ENCODE measurements at regions not wholly inside any gene's neighbourhood (a gene's known extent, or its start where the extent isn't known, plus 50 kb on each side); places are given as distances from the start of the nearest gene placed in this dataset.

GRCh38 chr17:65359016-65359415 lies 202.4 kb downstream of the AXIN2 start:
- no peak overlapping the region for H3K9ac ChIP-seq (ENCODE audit: low read depth in 1 of 2, low read length in 2 of 2)
- no peaks in the 10 kb centered on the region for H3K36me3 ChIP-seq (ENCODE audit: control insufficient read depth in 1 of 2, insufficient read depth in 2 of 2, low read length in 2 of 2)
- H3K27me3 ChIP-seq (ENCODE audit: control insufficient read depth in 1 of 2, insufficient read depth in 2 of 2, low read length in 2 of 2), result no peaks in the 10 kb centered on the region
- H3K9me3 ChIP-seq (ENCODE audit: control insufficient read depth in 1 of 2, low read length in 2 of 2), result no peaks in the 10 kb centered on the region
- H3K4me3 ChIP-seq (ENCODE audit: low read depth in 1 of 2, low read length in 2 of 2), result no peak overlapping the region
- H3K4me1 ChIP-seq (ENCODE audit: control insufficient read depth in 1 of 2, insufficient read depth in 2 of 2, low read length in 2 of 2), result no peaks in the 10 kb centered on the region
- H3K27ac ChIP-seq (ENCODE audit: low read depth, low read length), result no peak overlapping the region

- H3K27me3 ChIP-seq (ENCODE audit: control insufficient read depth in 1 of 2, insufficient read depth in 2 of 2, low read length in 2 of 2), result no peaks in the 10 kb centered on the region
- H3K27ac ChIP-seq (ENCODE audit: low read depth, low read length), result no peak overlapping the region
These were observed 204.9 kb downstream of the AXIN2 start for GRCh38 chr17:65356536-65356935.

GRCh38 chr17:65355246-65355645 lies 206.2 kb downstream of the AXIN2 start:
- Histone ChIP-seq H3K9me3 (ENCODE audit: control insufficient read depth in 1 of 2, low read length in 2 of 2) (no peaks in the 10 kb centered on the region), H3K4me1 (ENCODE audit: control insufficient read depth in 1 of 2, insufficient read depth in 2 of 2, low read length in 2 of 2) (no peaks in the 10 kb centered on the region), H3K27ac (ENCODE audit: low read depth, low read length) (no peak overlapping the region), H3K36me3 (ENCODE audit: control insufficient read depth in 1 of 2, insufficient read depth in 2 of 2, low read length in 2 of 2) (no peaks in the 10 kb centered on the region), H3K4me3 (ENCODE audit: low read depth in 1 of 2, low read length in 2 of 2) (no peak overlapping the region), H3K27me3 (ENCODE audit: control insufficient read depth in 1 of 2, insufficient read depth in 2 of 2, low read length in 2 of 2) (no peaks in the 10 kb centered on the region), H3K9ac (ENCODE audit: low read depth in 1 of 2, low read length in 2 of 2) (no peak overlapping the region)

More at GRCh38 chr17:65356536-65356935, 204.9 kb downstream of the AXIN2 start:
- no peaks in the 10 kb centered on the region for H3K4me1 ChIP-seq (ENCODE audit: control insufficient read depth in 1 of 2, insufficient read depth in 2 of 2, low read length in 2 of 2)
- H3K4me3 ChIP-seq (ENCODE audit: low read depth in 1 of 2, low read length in 2 of 2), result no peak overlapping the region
- H3K9me3 ChIP-seq (ENCODE audit: control insufficient read depth in 1 of 2, low read length in 2 of 2), result no peaks in the 10 kb centered on the region
- no peak overlapping the region for H3K9ac ChIP-seq (ENCODE audit: low read depth in 1 of 2, low read length in 2 of 2)
- H3K36me3 ChIP-seq (ENCODE audit: control insufficient read depth in 1 of 2, insufficient read depth in 2 of 2, low read length in 2 of 2), result no peaks in the 10 kb centered on the region

- no peak overlapping the region for H3K4me3 ChIP-seq (ENCODE audit: low read depth in 1 of 2, low read length in 2 of 2)
- no peaks in the 10 kb centered on the region for H3K27me3 ChIP-seq (ENCODE audit: control insufficient read depth in 1 of 2, insufficient read depth in 2 of 2, low read length in 2 of 2)
- H3K9me3 ChIP-seq (ENCODE audit: control insufficient read depth in 1 of 2, low read length in 2 of 2), result no peaks in the 10 kb centered on the region
- no peak overlapping the region for H3K9ac ChIP-seq (ENCODE audit: low read depth in 1 of 2, low read length in 2 of 2)
- H3K36me3 ChIP-seq (ENCODE audit: control insufficient read depth in 1 of 2, insufficient read depth in 2 of 2, low read length in 2 of 2), result no peaks in the 10 kb centered on the region
- no peaks in the 10 kb centered on the region for H3K4me1 ChIP-seq (ENCODE audit: control insufficient read depth in 1 of 2, insufficient read depth in 2 of 2, low read length in 2 of 2)
- H3K27ac ChIP-seq (ENCODE audit: low read depth, low read length), result no peak overlapping the region
These were observed 211.5 kb downstream of the AXIN2 start for GRCh38 chr17:65349916-65350315.

GRCh38 chr17:65346166-65346565 lies 209.0 kb downstream of the RGS9 start:
- Histone ChIP-seq H3K4me3 (ENCODE audit: low read depth in 1 of 2, low read length in 2 of 2) (no peak overlapping the region), H3K27me3 (ENCODE audit: control insufficient read depth in 1 of 2, insufficient read depth in 2 of 2, low read length in 2 of 2) (no peaks in the 10 kb centered on the region), H3K9ac (ENCODE audit: low read depth in 1 of 2, low read length in 2 of 2) (no peak overlapping the region), H3K4me1 (ENCODE audit: control insufficient read depth in 1 of 2, insufficient read depth in 2 of 2, low read length in 2 of 2) (no peaks in the 10 kb centered on the region), H3K36me3 (ENCODE audit: control insufficient read depth in 1 of 2, insufficient read depth in 2 of 2, low read length in 2 of 2) (no peaks in the 10 kb centered on the region), H3K9me3 (ENCODE audit: control insufficient read depth in 1 of 2, low read length in 2 of 2) (no peaks in the 10 kb centered on the region), H3K27ac (ENCODE audit: low read depth, low read length) (no peak overlapping the region)

GRCh38 chr17:65345261-65346005 lies 208.3 kb downstream of the RGS9 start:
- Histone ChIP-seq H3K4me3 (ENCODE audit: low read depth in 1 of 2, low read length in 2 of 2) (no peak overlapping the region), H3K27ac (ENCODE audit: low read depth, low read length) (no peak overlapping the region), H3K4me1 (ENCODE audit: control insufficient read depth in 1 of 2, insufficient read depth in 2 of 2, low read length in 2 of 2) (no peaks in the 10 kb centered on the region), H3K27me3 (ENCODE audit: control insufficient read depth in 1 of 2, insufficient read depth in 2 of 2, low read length in 2 of 2) (no peaks in the 10 kb centered on the region), H3K9me3 (ENCODE audit: control insufficient read depth in 1 of 2, low read length in 2 of 2) (peaks cover 0 to 2% of the 10 kb centered on the region in 2 donors), H3K36me3 (ENCODE audit: control insufficient read depth in 1 of 2, insufficient read depth in 2 of 2, low read length in 2 of 2) (no peaks in the 10 kb centered on the region), H3K9ac (ENCODE audit: low read depth in 1 of 2, low read length in 2 of 2) (no peak overlapping the region)

- no peaks in the 10 kb centered on the region for H3K27me3 ChIP-seq (ENCODE audit: control insufficient read depth in 1 of 2, insufficient read depth in 2 of 2, low read length in 2 of 2)
- no peaks in the 10 kb centered on the region for H3K4me1 ChIP-seq (ENCODE audit: control insufficient read depth in 1 of 2, insufficient read depth in 2 of 2, low read length in 2 of 2)
- no peaks in the 10 kb centered on the region for H3K36me3 ChIP-seq (ENCODE audit: control insufficient read depth in 1 of 2, insufficient read depth in 2 of 2, low read length in 2 of 2)
- no peak overlapping the region for H3K9ac ChIP-seq (ENCODE audit: low read depth in 1 of 2, low read length in 2 of 2)
- H3K9me3 ChIP-seq (ENCODE audit: control insufficient read depth in 1 of 2, low read length in 2 of 2), result peaks cover 0 to 4% of the 10 kb centered on the region in 2 donors
- H3K4me3 ChIP-seq (ENCODE audit: low read depth in 1 of 2, low read length in 2 of 2), result no peak overlapping the region
- H3K27ac ChIP-seq (ENCODE audit: low read depth, low read length), result no peak overlapping the region
These were observed 203.2 kb downstream of the RGS9 start for GRCh38 chr17:65340401-65340800.

- Histone ChIP-seq H3K27me3 (ENCODE audit: control insufficient read depth in 1 of 2, insufficient read depth in 2 of 2, low read length in 2 of 2) (no peaks in the 10 kb centered on the region), H3K4me3 (ENCODE audit: low read depth in 1 of 2, low read length in 2 of 2) (no peak overlapping the region), H3K36me3 (ENCODE audit: control insufficient read depth in 1 of 2, insufficient read depth in 2 of 2, low read length in 2 of 2) (no peaks in the 10 kb centered on the region), H3K9me3 (ENCODE audit: control insufficient read depth in 1 of 2, low read length in 2 of 2) (no peaks in the 10 kb centered on the region), H3K4me1 (ENCODE audit: control insufficient read depth in 1 of 2, insufficient read depth in 2 of 2, low read length in 2 of 2) (no peaks in the 10 kb centered on the region), H3K27ac (ENCODE audit: low read depth, low read length) (no peak overlapping the region), H3K9ac (ENCODE audit: low read depth in 1 of 2, low read length in 2 of 2) (no peak overlapping the region)
These were observed 197.2 kb downstream of the RGS9 start for GRCh38 chr17:65334406-65334805.

- no peaks in the 10 kb centered on the region for H3K27me3 ChIP-seq (ENCODE audit: control insufficient read depth in 1 of 2, insufficient read depth in 2 of 2, low read length in 2 of 2)
- H3K9me3 ChIP-seq (ENCODE audit: control insufficient read depth in 1 of 2, low read length in 2 of 2), result no peaks in the 10 kb centered on the region
- no peak overlapping the region for H3K4me3 ChIP-seq (ENCODE audit: low read depth in 1 of 2, low read length in 2 of 2)
- H3K27ac ChIP-seq (ENCODE audit: low read depth, low read length), result no peak overlapping the region
- no peaks in the 10 kb centered on the region for H3K4me1 ChIP-seq (ENCODE audit: control insufficient read depth in 1 of 2, insufficient read depth in 2 of 2, low read length in 2 of 2)
- H3K36me3 ChIP-seq (ENCODE audit: control insufficient read depth in 1 of 2, insufficient read depth in 2 of 2, low read length in 2 of 2), result no peaks in the 10 kb centered on the region
- H3K9ac ChIP-seq (ENCODE audit: low read depth in 1 of 2, low read length in 2 of 2), result no peak overlapping the region
These were observed 195.6 kb downstream of the RGS9 start for GRCh38 chr17:65332779-65333178.

GRCh38 chr17:65332375-65332774 lies 195.2 kb downstream of the RGS9 start:
- no peak overlapping the region for H3K4me3 ChIP-seq (ENCODE audit: low read depth in 1 of 2, low read length in 2 of 2)
- H3K4me1 ChIP-seq (ENCODE audit: control insufficient read depth in 1 of 2, insufficient read depth in 2 of 2, low read length in 2 of 2), result no peaks in the 10 kb centered on the region
- no peaks in the 10 kb centered on the region for H3K36me3 ChIP-seq (ENCODE audit: control insufficient read depth in 1 of 2, insufficient read depth in 2 of 2, low read length in 2 of 2)
- no peak overlapping the region for H3K9ac ChIP-seq (ENCODE audit: low read depth in 1 of 2, low read length in 2 of 2)
- H3K27ac ChIP-seq (ENCODE audit: low read depth, low read length), result no peak overlapping the region
- no peaks in the 10 kb centered on the region for H3K27me3 ChIP-seq (ENCODE audit: control insufficient read depth in 1 of 2, insufficient read depth in 2 of 2, low read length in 2 of 2)
- H3K9me3 ChIP-seq (ENCODE audit: control insufficient read depth in 1 of 2, low read length in 2 of 2), result no peaks in the 10 kb centered on the region
